ENCODE measurements at regions not wholly inside any gene's neighbourhood (a gene's known extent, or its start where the extent isn't known, plus 50 kb on each side); places are given as distances from the start of the nearest gene placed in this dataset.

GRCh38 chr5:117065161-117065560 lies 490.5 kb upstream of the SEMA6A start:
- in situ Hi-C loops (cut with HindIII; ENCODE audit: low sequenced_read_pairs): no loop called here
- DNase-seq (ENCODE audit: low read depth): no peak
- H3K4me3 ChIP-seq (ENCODE audit: low read depth, low read length): no peak overlapping the region
- no peak for TF ChIP-seq CTCF (IDR thresholded peaks at IDR 0.05; ENCODE audit: low read depth, low read length, missing control alignments)

DNA sequence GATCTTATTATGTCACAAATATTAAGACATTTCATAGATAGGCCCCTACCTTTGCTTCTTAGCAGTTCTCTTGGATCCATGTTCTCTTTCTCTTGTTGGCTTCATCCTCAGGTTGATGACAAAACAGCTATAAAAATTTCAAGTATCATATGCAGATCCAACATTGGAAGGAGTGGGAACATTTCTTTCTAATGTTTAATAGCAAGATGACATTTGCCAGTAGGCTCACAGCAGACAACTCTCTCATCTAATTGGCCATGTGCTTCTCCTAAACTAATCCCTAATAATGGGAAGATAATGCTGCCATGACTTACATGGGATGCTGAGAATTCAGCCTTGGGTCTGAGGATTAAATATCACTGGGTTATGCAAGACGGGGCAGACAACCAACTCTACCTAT lies 485.5 kb upstream of the SEMA6A start:
- no peak overlapping the region for H3K4me3 ChIP-seq (ENCODE audit: low read depth, low read length)
- TF ChIP-seq CTCF (IDR thresholded peaks at IDR 0.05; ENCODE audit: low read depth, low read length, missing control alignments): no peak
- in situ Hi-C loops (cut with HindIII; ENCODE audit: low sequenced_read_pairs): no loop called here
- DNase-seq (ENCODE audit: low read depth): no peak

DNA sequence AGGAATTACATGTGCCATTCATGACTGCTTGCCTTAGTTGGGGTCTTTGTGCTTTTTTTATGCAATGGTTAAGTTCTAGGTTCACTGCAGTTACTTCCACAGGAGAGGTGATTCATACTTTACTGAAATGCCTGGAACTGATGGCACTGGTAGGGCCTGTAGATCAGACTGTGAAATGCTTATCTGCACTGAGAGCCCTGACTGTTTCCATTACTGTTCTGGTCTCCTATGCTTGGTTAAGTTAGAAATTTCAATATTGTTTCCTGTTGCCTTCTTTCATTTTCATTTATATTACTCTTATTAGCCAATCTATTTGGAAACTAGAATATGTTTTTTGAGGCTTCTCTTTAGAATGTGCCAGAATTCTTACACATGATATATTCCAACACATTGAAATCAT lies 484.1 kb upstream of the SEMA6A start:
- in situ Hi-C loops (cut with HindIII; ENCODE audit: low sequenced_read_pairs): no loop called here
- no peak for TF ChIP-seq CTCF (IDR thresholded peaks at IDR 0.05; ENCODE audit: low read depth, low read length, missing control alignments)
- H3K4me3 ChIP-seq (ENCODE audit: low read depth, low read length): no peak overlapping the region
- DNase-seq (ENCODE audit: low read depth): no peak

DNA sequence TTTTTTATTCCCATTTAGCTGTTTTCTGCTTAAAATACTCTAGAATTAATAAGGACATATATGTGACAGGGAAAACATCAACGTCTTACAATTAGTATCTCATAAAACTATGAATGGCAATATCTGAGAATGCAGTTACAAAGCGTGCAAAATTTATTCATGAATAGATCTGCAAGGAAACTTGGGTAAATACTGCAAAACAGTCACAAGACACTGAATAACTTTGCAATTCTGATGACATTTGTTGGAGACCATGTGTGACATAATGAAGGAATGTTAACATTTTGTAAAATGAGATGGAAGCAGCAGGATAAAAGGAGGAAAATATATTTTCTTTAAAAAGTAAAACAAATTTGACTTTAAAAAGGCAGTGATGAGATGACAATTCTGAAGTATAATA lies 480.9 kb upstream of the SEMA6A start:
- no peak for DNase-seq (ENCODE audit: low read depth)
- in situ Hi-C loops (cut with HindIII; ENCODE audit: low sequenced_read_pairs): no loop called here
- H3K4me3 ChIP-seq (ENCODE audit: low read depth, low read length): no peak overlapping the region
- TF ChIP-seq CTCF (IDR thresholded peaks at IDR 0.05; ENCODE audit: low read depth, low read length, missing control alignments): no peak

GRCh38 chr5:117054911-117055310 lies 480.3 kb upstream of the SEMA6A start:
- DNase-seq (ENCODE audit: low read depth): no peak
- in situ Hi-C loops (cut with HindIII; ENCODE audit: low sequenced_read_pairs): no loop called here
- no peak overlapping the region for H3K4me3 ChIP-seq (ENCODE audit: low read depth, low read length)
- no peak for TF ChIP-seq CTCF (IDR thresholded peaks at IDR 0.05; ENCODE audit: low read depth, low read length, missing control alignments)

DNA sequence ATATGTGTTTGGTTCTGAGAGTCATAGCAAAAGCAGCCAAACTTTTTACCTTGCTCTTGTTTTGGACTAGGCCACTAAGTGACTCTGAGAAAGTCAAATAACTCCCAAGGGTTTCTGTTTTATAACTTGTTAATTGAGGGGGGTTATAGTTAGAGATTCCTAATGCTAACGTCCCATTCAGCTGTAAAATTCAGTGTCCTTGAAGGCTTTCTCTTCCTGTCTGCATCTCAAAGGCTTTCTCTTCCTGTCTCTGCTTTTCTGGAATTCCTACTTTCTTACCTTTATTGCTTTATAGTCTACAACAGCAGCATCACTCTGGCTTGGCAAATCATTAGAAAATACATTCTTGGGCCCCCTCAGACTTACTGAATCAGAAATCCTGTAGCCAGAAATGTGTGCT lies 479.5 kb upstream of the SEMA6A start:
- H3K4me3 ChIP-seq (ENCODE audit: low read depth, low read length): no peak overlapping the region
- in situ Hi-C loops (cut with HindIII; ENCODE audit: low sequenced_read_pairs): no loop called here
- DNase-seq (ENCODE audit: low read depth): no peak
- no peak for TF ChIP-seq CTCF (IDR thresholded peaks at IDR 0.05; ENCODE audit: low read depth, low read length, missing control alignments)
